HCT116 (cell line): ENCODE measurements at regions not wholly inside any gene's neighbourhood (a gene's known extent, or its start where the extent isn't known, plus 50 kb on each side); places are given as distances from the start of the nearest gene placed in this dataset.

ENCODE experiments used
- CEBPB ChIP-seq: IDR thresholded peaks from 2 replicates; pipeline ENCODE4 v1.6.1; 2012; ENCODE audit warnings: low read depth
- ELF1 ChIP-seq: IDR thresholded peaks from 2 replicates; pipeline ENCODE4 v1.6.1; 2012; ENCODE audit warnings: low read depth, borderline replicate concordance
- EZH2 ChIP-seq: fragments of 200-600 bp; sonication (generic); IDR thresholded peaks from 2 replicates; pipeline ENCODE4 v1.6.1; 2017; ENCODE audit warnings: antibody characterized with exemption, mixed run types
- EZH2phosphoT487 ChIP-seq: fragments of 200-600 bp; IDR thresholded peaks from 2 replicates; pipeline ENCODE4 v1.6.1; 2018; ENCODE audit warnings: antibody characterized with exemption, borderline replicate concordance
- POLR2AphosphoS5 ChIP-seq: IDR thresholded peaks from 2 replicates; pipeline ENCODE4 v1.6.1; 2011; ENCODE audit warnings: mild to moderate bottlenecking, low read depth, low read length, moderate library complexity
- YY1 ChIP-seq: IDR thresholded peaks from 2 replicates; pipeline ENCODE4 v1.6.1; 2011; ENCODE audit warnings: low read length, low read depth, moderate library complexity, mild to moderate bottlenecking; ENCODE audit not compliant: insufficient replicate concordance; ENCODE audit errors: extremely low read depth
- ZFX ChIP-seq: fragments of 450-650 bp; IDR thresholded peaks from 2 replicates; pipeline ENCODE4 v1.6.1; 2017
- TF ChIP-seq, protein P1 (sequence below), 3 experiments: fragments of 200-600 bp in 1 of 3; sonication (generic) in 1 of 3; IDR thresholded peaks in 2 of 3; conservative IDR thresholded peaks in 1 of 3; 2 replicates each; pipeline ENCODE4 v1.5.1; 2012 to 2017; ENCODE audit warnings: low read depth in 2 of 3, low read length in 2 of 3, antibody characterized with exemption in 1 of 3, borderline replicate concordance in 1 of 3, control low read depth in 1 of 3, mild to moderate bottlenecking in 1 of 3, mixed read lengths in 1 of 3, mixed run types in 1 of 3, moderate library complexity in 1 of 3; ENCODE audit not compliant: insufficient read depth in 1 of 3
- TF ChIP-seq, protein P2 (sequence below): IDR thresholded peaks from 2 replicates; pipeline ENCODE4 v1.6.1; 2011; ENCODE audit warnings: mild to moderate bottlenecking, low read length, moderate library complexity; ENCODE audit not compliant: insufficient replicate concordance; ENCODE audit errors: extremely low read depth
- TF ChIP-seq, protein P3 (sequence below): IDR thresholded peaks from 2 replicates; pipeline ENCODE4 v1.6.1; 2012
- TF ChIP-seq, protein P4 (sequence below): IDR thresholded peaks from 2 replicates; pipeline ENCODE4 v1.6.1; 2012; ENCODE audit warnings: low read depth

DNA sequence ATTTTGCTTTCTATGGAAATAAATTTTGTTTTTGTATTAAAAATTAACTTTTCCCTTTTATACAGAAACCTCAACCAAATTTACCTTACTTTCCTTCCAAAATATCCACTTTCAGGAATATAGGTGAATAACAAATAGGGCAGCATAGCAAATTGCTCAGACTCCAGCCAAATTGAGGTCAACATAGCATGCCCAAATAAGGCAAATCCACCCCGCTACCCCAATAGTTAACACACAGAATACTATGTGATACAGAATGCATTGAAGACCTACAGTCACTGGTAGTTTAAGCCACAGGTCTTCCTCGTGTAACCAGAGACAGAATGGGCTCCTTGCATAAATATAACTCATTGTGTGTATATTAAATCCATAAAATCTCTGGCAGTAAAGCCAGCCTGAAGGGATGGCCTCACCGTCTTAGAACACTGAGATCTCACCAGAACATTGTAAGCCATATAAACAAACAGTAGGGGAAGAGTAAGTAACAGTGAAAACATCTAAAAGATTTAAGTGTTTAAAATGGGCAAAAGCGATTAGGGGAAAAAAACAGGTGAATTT lies 72.2 kb downstream of the PMAIP1 start:
- TF ChIP-seq CEBPB (no peak), ELF1 (no peak), POLR2AphosphoS5 (no peak), EZH2phosphoT487 (no peak), EZH2 (no peak), ZFX (no peak), YY1 (no peak)
- TF ChIP-seq, protein P1, sequence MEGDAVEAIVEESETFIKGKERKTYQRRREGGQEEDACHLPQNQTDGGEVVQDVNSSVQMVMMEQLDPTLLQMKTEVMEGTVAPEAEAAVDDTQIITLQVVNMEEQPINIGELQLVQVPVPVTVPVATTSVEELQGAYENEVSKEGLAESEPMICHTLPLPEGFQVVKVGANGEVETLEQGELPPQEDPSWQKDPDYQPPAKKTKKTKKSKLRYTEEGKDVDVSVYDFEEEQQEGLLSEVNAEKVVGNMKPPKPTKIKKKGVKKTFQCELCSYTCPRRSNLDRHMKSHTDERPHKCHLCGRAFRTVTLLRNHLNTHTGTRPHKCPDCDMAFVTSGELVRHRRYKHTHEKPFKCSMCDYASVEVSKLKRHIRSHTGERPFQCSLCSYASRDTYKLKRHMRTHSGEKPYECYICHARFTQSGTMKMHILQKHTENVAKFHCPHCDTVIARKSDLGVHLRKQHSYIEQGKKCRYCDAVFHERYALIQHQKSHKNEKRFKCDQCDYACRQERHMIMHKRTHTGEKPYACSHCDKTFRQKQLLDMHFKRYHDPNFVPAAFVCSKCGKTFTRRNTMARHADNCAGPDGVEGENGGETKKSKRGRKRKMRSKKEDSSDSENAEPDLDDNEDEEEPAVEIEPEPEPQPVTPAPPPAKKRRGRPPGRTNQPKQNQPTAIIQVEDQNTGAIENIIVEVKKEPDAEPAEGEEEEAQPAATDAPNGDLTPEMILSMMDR (IDR thresholded peaks at IDR 0.05 in 2 of 3, conservative IDR thresholded peaks at IDR 0.05 in 1 of 3; ENCODE audit: borderline replicate concordance in 1 of 3, insufficient read depth in 1 of 3, low read depth in 2 of 3, low read length in 2 of 3), result no peak
- TF ChIP-seq, protein P2, sequence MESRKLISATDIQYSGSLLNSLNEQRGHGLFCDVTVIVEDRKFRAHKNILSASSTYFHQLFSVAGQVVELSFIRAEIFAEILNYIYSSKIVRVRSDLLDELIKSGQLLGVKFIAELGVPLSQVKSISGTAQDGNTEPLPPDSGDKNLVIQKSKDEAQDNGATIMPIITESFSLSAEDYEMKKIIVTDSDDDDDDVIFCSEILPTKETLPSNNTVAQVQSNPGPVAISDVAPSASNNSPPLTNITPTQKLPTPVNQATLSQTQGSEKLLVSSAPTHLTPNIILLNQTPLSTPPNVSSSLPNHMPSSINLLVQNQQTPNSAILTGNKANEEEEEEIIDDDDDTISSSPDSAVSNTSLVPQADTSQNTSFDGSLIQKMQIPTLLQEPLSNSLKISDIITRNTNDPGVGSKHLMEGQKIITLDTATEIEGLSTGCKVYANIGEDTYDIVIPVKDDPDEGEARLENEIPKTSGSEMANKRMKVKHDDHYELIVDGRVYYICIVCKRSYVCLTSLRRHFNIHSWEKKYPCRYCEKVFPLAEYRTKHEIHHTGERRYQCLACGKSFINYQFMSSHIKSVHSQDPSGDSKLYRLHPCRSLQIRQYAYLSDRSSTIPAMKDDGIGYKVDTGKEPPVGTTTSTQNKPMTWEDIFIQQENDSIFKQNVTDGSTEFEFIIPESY, result no peak
- TF ChIP-seq, protein P3, sequence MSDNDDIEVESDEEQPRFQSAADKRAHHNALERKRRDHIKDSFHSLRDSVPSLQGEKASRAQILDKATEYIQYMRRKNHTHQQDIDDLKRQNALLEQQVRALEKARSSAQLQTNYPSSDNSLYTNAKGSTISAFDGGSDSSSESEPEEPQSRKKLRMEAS, result no peak
- TF ChIP-seq, protein P4, sequence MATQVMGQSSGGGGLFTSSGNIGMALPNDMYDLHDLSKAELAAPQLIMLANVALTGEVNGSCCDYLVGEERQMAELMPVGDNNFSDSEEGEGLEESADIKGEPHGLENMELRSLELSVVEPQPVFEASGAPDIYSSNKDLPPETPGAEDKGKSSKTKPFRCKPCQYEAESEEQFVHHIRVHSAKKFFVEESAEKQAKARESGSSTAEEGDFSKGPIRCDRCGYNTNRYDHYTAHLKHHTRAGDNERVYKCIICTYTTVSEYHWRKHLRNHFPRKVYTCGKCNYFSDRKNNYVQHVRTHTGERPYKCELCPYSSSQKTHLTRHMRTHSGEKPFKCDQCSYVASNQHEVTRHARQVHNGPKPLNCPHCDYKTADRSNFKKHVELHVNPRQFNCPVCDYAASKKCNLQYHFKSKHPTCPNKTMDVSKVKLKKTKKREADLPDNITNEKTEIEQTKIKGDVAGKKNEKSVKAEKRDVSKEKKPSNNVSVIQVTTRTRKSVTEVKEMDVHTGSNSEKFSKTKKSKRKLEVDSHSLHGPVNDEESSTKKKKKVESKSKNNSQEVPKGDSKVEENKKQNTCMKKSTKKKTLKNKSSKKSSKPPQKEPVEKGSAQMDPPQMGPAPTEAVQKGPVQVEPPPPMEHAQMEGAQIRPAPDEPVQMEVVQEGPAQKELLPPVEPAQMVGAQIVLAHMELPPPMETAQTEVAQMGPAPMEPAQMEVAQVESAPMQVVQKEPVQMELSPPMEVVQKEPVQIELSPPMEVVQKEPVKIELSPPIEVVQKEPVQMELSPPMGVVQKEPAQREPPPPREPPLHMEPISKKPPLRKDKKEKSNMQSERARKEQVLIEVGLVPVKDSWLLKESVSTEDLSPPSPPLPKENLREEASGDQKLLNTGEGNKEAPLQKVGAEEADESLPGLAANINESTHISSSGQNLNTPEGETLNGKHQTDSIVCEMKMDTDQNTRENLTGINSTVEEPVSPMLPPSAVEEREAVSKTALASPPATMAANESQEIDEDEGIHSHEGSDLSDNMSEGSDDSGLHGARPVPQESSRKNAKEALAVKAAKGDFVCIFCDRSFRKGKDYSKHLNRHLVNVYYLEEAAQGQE, result no peak
